ENCODE measurements at regions not wholly inside any gene's neighbourhood (a gene's known extent, or its start where the extent isn't known, plus 50 kb on each side); places are given as distances from the start of the nearest gene placed in this dataset.

DNA sequence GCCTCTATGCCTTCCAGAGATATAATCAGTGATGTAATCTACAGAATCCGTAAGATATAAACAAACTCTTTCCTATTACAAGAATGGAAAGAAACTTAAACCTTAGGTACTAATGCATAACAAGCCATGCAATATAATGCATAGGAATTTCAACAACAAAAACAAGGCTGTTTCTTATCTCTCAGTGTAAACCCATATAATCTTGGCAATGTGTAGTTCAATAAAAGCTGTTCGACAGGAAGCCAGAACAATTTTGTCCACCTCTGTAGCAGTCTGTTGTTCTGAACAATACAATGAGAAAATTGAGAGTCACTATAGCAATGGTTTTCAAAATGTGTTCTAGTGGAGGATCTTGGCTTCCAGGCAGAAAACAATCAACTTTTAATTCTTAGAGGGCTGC is 111.5 kb upstream of the FREM2 start:
- dilution Hi-C loops (cut with MboI; ENCODE audit: extremely low pct_ligation_motif_present, low sequenced_read_pairs), result no loop called here
- H3K27ac ChIP-seq (ENCODE audit: control insufficient read depth, insufficient read depth, low read length), result no peak overlapping the region
- no peaks in the 10 kb centered on the region for H4K20me1 ChIP-seq (ENCODE audit: control insufficient read depth, extremely low read depth, insufficient read depth, low read length)

DNA sequence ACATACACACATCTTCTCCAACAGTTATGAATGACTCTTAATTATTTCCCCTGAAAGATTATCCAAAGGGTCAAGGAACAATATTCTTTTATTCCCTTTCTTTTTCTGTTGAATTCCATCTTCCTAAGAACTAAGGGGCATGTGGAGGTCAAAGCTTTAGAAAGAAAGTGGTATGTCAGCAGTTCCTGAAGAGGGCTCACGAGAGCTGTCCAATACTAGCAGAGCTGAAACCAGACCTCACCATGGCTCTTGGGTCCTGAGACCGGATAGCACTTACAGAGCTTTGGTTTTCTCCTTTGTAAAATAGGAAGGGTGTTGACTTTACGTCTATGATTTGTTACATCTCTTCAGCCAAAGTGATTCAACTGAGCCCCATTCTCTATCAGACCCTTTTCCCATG is 109.8 kb upstream of the FREM2 start:
- dilution Hi-C loops (cut with MboI; ENCODE audit: extremely low pct_ligation_motif_present, low sequenced_read_pairs), result no loop called here
- H3K27me3 ChIP-seq (ENCODE audit: control insufficient read depth, extremely low read depth, insufficient read depth, low read length), result no peaks in the 10 kb centered on the region
- no peak overlapping the region for H3K9ac ChIP-seq (ENCODE audit: control insufficient read depth, extremely low read depth, insufficient read depth, low read length)
- no peak for FAIRE-seq
- no peak overlapping the region for H3K4me2 ChIP-seq (ENCODE audit: control insufficient read depth, extremely low read depth, insufficient read depth, low read depth, low read length)
- no peaks in the 10 kb centered on the region for H3K36me3 ChIP-seq (ENCODE audit: control insufficient read depth in 2 of 2, extremely low read depth in 1 of 2, insufficient read depth in 2 of 2, low read length in 2 of 2)
- no peaks in the 10 kb centered on the region for H3K4me1 ChIP-seq (ENCODE audit: control insufficient read depth, extremely low read depth, insufficient read depth, low read length)
- no peak overlapping the region for H3K27ac ChIP-seq (ENCODE audit: control insufficient read depth, insufficient read depth, low read length)
- H3K4me3 ChIP-seq (ENCODE audit: control insufficient read depth in 2 of 3, extremely low read depth in 1 of 3, insufficient read depth in 2 of 3, low read depth in 1 of 3, low read length in 3 of 3), result no peak overlapping the region
- H4K20me1 ChIP-seq (ENCODE audit: control insufficient read depth, extremely low read depth, insufficient read depth, low read length), result no peaks in the 10 kb centered on the region
- no peaks in the 10 kb centered on the region for H3K9me3 ChIP-seq (ENCODE audit: control insufficient read depth, low read depth, low read length)
- no peak for DNase-seq (ENCODE audit: low read depth, low spot score)
- H2AFZ ChIP-seq (ENCODE audit: control insufficient read depth, low read length), result no peak overlapping the region
- H3K79me2 ChIP-seq (ENCODE audit: control insufficient read depth, insufficient read depth, low read length), result no peaks in the 10 kb centered on the region
- TF ChIP-seq EZH2 (IDR thresholded peaks at IDR 0.05; ENCODE audit: low read length), result no peak
- TF ChIP-seq, protein P1, sequence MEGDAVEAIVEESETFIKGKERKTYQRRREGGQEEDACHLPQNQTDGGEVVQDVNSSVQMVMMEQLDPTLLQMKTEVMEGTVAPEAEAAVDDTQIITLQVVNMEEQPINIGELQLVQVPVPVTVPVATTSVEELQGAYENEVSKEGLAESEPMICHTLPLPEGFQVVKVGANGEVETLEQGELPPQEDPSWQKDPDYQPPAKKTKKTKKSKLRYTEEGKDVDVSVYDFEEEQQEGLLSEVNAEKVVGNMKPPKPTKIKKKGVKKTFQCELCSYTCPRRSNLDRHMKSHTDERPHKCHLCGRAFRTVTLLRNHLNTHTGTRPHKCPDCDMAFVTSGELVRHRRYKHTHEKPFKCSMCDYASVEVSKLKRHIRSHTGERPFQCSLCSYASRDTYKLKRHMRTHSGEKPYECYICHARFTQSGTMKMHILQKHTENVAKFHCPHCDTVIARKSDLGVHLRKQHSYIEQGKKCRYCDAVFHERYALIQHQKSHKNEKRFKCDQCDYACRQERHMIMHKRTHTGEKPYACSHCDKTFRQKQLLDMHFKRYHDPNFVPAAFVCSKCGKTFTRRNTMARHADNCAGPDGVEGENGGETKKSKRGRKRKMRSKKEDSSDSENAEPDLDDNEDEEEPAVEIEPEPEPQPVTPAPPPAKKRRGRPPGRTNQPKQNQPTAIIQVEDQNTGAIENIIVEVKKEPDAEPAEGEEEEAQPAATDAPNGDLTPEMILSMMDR (optimal IDR thresholded peaks at IDR 0.05 in 1 of 3, IDR thresholded peaks at IDR 0.05 in 1 of 3, conservative IDR thresholded peaks at IDR 0.05 in 1 of 3; ENCODE audit: extremely low read depth in 1 of 3, insufficient read depth in 2 of 3, low read length in 3 of 3), result no peak
- no peaks in the 10 kb centered on the region for H3K9me1 ChIP-seq (ENCODE audit: control insufficient read depth, extremely low read depth, insufficient read depth, low read length)

More for the DNA sequence above, 111.5 kb upstream of the FREM2 start:
- Histone ChIP-seq H3K4me2 (ENCODE audit: control insufficient read depth, extremely low read depth, insufficient read depth, low read depth, low read length) (no peak overlapping the region), H3K79me2 (ENCODE audit: control insufficient read depth, insufficient read depth, low read length) (no peaks in the 10 kb centered on the region), H3K4me1 (ENCODE audit: control insufficient read depth, extremely low read depth, insufficient read depth, low read length) (no peaks in the 10 kb centered on the region), H3K9me1 (ENCODE audit: control insufficient read depth, extremely low read depth, insufficient read depth, low read length) (no peaks in the 10 kb centered on the region), H3K4me3 (ENCODE audit: control insufficient read depth in 2 of 3, extremely low read depth in 1 of 3, insufficient read depth in 2 of 3, low read depth in 1 of 3, low read length in 3 of 3) (no peak overlapping the region), H3K9me3 (ENCODE audit: control insufficient read depth, low read depth, low read length) (no peaks in the 10 kb centered on the region), H3K9ac (ENCODE audit: control insufficient read depth, extremely low read depth, insufficient read depth, low read length) (no peak overlapping the region), H3K36me3 (ENCODE audit: control insufficient read depth in 2 of 2, extremely low read depth in 1 of 2, insufficient read depth in 2 of 2, low read length in 2 of 2) (no peaks in the 10 kb centered on the region), H3K27me3 (ENCODE audit: control insufficient read depth, extremely low read depth, insufficient read depth, low read length) (no peaks in the 10 kb centered on the region), H2AFZ (ENCODE audit: control insufficient read depth, low read length) (no peak overlapping the region)
- FAIRE-seq (no peak), DNase-seq (ENCODE audit: low read depth, low spot score) (no peak)
- TF ChIP-seq, protein P1 (optimal IDR thresholded peaks at IDR 0.05 in 1 of 3, IDR thresholded peaks at IDR 0.05 in 1 of 3, conservative IDR thresholded peaks at IDR 0.05 in 1 of 3; ENCODE audit: extremely low read depth in 1 of 3, insufficient read depth in 2 of 3, low read length in 3 of 3), result no peak
- no peak for TF ChIP-seq EZH2 (IDR thresholded peaks at IDR 0.05; ENCODE audit: low read length)
